ENCODE measurements at regions not wholly inside any gene's neighbourhood (a gene's known extent, or its start where the extent isn't known, plus 50 kb on each side); places are given as distances from the start of the nearest gene placed in this dataset.

DNA sequence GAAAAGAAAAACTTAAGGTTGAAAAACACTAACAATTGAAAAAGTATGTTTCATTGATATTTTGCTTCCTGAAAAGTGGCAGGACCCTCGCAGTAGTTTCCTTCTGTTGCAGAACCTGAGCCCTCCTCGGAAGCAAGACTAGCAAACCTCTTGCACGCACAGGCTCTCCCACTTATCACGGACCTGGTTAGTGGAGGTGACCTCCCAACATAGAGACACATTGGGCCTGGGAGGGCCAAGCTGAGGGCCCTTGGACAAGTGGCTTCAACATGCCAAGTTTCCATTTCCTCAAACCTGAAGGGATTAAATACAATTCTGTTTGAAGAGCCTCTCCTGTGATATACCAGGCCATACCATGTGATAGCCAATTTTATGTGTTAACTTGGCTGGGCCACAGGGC is 133.4 kb upstream of the AGAP1 start:
- H3K27me3 ChIP-seq (ENCODE audit: control insufficient read depth in 2 of 2, insufficient read depth in 2 of 2, low read length in 2 of 2), result no peaks in the 10 kb centered on the region
- ChIA-PET POLR2A (no interaction called here), CTCF (no interaction called here)
- TF ChIP-seq JUN (IDR thresholded peaks at IDR 0.05; ENCODE audit: borderline replicate concordance, insufficient read depth, insufficient read length, low read depth) (no peak), POLR2AphosphoS5 (IDR thresholded peaks at IDR 0.05; ENCODE audit: insufficient read depth, low read depth, low read length) (no peak), MAX (IDR thresholded peaks at IDR 0.05; ENCODE audit: insufficient read depth, insufficient read length) (no peak), FOS (IDR thresholded peaks at IDR 0.05; ENCODE audit: borderline replicate concordance, insufficient read depth, low read length) (no peak), POLR2A (IDR thresholded peaks at IDR 0.05; ENCODE audit: low read depth, low read length) (no peak), EZH2 (IDR thresholded peaks at IDR 0.05; ENCODE audit: borderline replicate concordance, low read depth, low read length, severe bottlenecking) (no peak), MYC (IDR thresholded peaks at IDR 0.05; ENCODE audit: low read depth, low read length) (no peak), GATA2 (IDR thresholded peaks at IDR 0.05; ENCODE audit: insufficient read depth, insufficient read length, low read depth, low read length) (no peak)
- TF ChIP-seq, protein P1, sequence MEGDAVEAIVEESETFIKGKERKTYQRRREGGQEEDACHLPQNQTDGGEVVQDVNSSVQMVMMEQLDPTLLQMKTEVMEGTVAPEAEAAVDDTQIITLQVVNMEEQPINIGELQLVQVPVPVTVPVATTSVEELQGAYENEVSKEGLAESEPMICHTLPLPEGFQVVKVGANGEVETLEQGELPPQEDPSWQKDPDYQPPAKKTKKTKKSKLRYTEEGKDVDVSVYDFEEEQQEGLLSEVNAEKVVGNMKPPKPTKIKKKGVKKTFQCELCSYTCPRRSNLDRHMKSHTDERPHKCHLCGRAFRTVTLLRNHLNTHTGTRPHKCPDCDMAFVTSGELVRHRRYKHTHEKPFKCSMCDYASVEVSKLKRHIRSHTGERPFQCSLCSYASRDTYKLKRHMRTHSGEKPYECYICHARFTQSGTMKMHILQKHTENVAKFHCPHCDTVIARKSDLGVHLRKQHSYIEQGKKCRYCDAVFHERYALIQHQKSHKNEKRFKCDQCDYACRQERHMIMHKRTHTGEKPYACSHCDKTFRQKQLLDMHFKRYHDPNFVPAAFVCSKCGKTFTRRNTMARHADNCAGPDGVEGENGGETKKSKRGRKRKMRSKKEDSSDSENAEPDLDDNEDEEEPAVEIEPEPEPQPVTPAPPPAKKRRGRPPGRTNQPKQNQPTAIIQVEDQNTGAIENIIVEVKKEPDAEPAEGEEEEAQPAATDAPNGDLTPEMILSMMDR (IDR thresholded peaks at IDR 0.05; ENCODE audit: extremely low read depth in 1 of 2, insufficient read depth in 1 of 2, low read depth in 1 of 2, low read length in 2 of 2), result no peak
- no peaks in the 10 kb centered on the region for H3K9me3 ChIP-seq (replicated peaks; ENCODE audit: control insufficient read depth, insufficient read depth, low read length)
- no peak overlapping the region for H3K4me2 ChIP-seq (ENCODE audit: insufficient read depth, low read length)
- H3K4me3 ChIP-seq (replicated peaks in 1 of 3; ENCODE audit: insufficient read depth in 1 of 3, low read depth in 1 of 3, low read length in 3 of 3), result no peak overlapping the region
- no peaks in the 10 kb centered on the region for H3K79me2 ChIP-seq (ENCODE audit: control insufficient read depth, insufficient read depth, low read length)
- H3K27ac ChIP-seq (ENCODE audit: insufficient read depth, low read depth, low read length), result no peak overlapping the region
- H2AFZ ChIP-seq (ENCODE audit: low read depth, low read length), result no peak overlapping the region
- DNase-seq (ENCODE audit: low read depth, low spot score) (no peak), FAIRE-seq (no peak)
- intact Hi-C loops (cut with micrococcal nuclease) (no loop called here), dilution Hi-C loops (cut with MboI; ENCODE audit: extremely low pct_ligation_motif_present, low sequenced_read_pairs) (no loop called here)
- no TSS peak for BruUV-seq (replicated peaks)
- no peaks in the 10 kb centered on the region for H3K9me1 ChIP-seq (replicated peaks; ENCODE audit: control insufficient read depth, extremely low read depth, insufficient read depth, low read length)
- H3K4me1 ChIP-seq (ENCODE audit: control insufficient read depth, extremely low read depth, insufficient read depth, low read length), result no peaks in the 10 kb centered on the region
- no peak overlapping the region for H3K9ac ChIP-seq (replicated peaks; ENCODE audit: extremely low read depth, insufficient read depth, low read length)
- H4K20me1 ChIP-seq (replicated peaks; ENCODE audit: control insufficient read depth, extremely low read depth, insufficient read depth, low read length), result no peaks in the 10 kb centered on the region
- no peaks in the 10 kb centered on the region for H3K36me3 ChIP-seq (ENCODE audit: control insufficient read depth in 2 of 2, extremely low read depth in 1 of 2, insufficient read depth in 2 of 2, low read length in 2 of 2)
